MM.1S (cell line): ENCODE measurements at regions not wholly inside any gene's neighbourhood (a gene's known extent, or its start where the extent isn't known, plus 50 kb on each side); places are given as distances from the start of the nearest gene placed in this dataset.

Source experiments
- EZH2 ChIP-seq: fragments of 300-600 bp; sonication (generic); optimal IDR thresholded peaks from 2 replicates; pipeline ENCODE3; 2017; ENCODE audit warnings: low read depth, mild to moderate bottlenecking, antibody characterized with exemption, low read length, mixed read lengths
- EZH2phosphoT487 ChIP-seq: fragments of 300-600 bp; sonication (generic); IDR thresholded peaks from 2 replicates; pipeline ENCODE4 v1.6.1; 2018; ENCODE audit warnings: antibody characterized with exemption, low read length
- TF ChIP-seq, protein P1 (sequence below): fragments of 300-600 bp; sonication (generic); IDR thresholded peaks from 2 replicates; pipeline ENCODE4 v1.5.1; 2016; ENCODE audit warnings: antibody characterized with exemption, low read length, mixed read lengths

- TF ChIP-seq, protein P1, sequence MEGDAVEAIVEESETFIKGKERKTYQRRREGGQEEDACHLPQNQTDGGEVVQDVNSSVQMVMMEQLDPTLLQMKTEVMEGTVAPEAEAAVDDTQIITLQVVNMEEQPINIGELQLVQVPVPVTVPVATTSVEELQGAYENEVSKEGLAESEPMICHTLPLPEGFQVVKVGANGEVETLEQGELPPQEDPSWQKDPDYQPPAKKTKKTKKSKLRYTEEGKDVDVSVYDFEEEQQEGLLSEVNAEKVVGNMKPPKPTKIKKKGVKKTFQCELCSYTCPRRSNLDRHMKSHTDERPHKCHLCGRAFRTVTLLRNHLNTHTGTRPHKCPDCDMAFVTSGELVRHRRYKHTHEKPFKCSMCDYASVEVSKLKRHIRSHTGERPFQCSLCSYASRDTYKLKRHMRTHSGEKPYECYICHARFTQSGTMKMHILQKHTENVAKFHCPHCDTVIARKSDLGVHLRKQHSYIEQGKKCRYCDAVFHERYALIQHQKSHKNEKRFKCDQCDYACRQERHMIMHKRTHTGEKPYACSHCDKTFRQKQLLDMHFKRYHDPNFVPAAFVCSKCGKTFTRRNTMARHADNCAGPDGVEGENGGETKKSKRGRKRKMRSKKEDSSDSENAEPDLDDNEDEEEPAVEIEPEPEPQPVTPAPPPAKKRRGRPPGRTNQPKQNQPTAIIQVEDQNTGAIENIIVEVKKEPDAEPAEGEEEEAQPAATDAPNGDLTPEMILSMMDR: no peak
- TF ChIP-seq EZH2 (no peak), EZH2phosphoT487 (no peak)
Measured at GRCh38 chr18:61639886-61640285, 252.9 kb downstream of the RNF152 start.
